H1 (cell line): ENCODE measurements at regions not wholly inside any gene's neighbourhood (a gene's known extent, or its start where the extent isn't known, plus 50 kb on each side); places are given as distances from the start of the nearest gene placed in this dataset.

Source experiments
- CTCF ChIA-PET: fragments of 300-600 bp; sonication (Branson Sonifier 250); formaldehyde crosslinking; loops from one replicate; lab custom pipeline; 2021; ENCODE audit not compliant: partially characterized antibody; lab: Charles Lee
- POLR2A ChIA-PET: fragments of 300-600 bp; sonication (Branson Sonifier 250); formaldehyde crosslinking; loops from one replicate; lab custom pipeline; 2021; ENCODE audit warnings: inconsistent platforms; ENCODE audit not compliant: partially characterized antibody; lab: Charles Lee
- DNase-seq, 2 experiments: peaks; one replicate each; pipeline versions ENCODE4 v3.0.0 to v3.0.0-alpha.2; 2010 to 2022; ENCODE audit warnings: low spot score in 2 of 2, low read depth in 1 of 2, mixed read lengths in 1 of 2
- FAIRE-seq: peaks from 2 replicates; lab custom pipeline; 2011; peaks lifted over from hg19 to GRCh38; lab: Jason Lieb, UNC
- H2AFZ ChIP-seq: 2 replicates; pipeline ENCODE4 v1.8.1; 2012; ENCODE audit warnings: low read length, inconsistent platforms
- H2AK5ac ChIP-seq: 2 replicates; pipeline ENCODE4 v1.6.1; 2013; ENCODE audit warnings: low read depth, low read length
- H2BK120ac ChIP-seq: replicated peaks from 2 replicates; pipeline ENCODE3; 2013; ENCODE audit warnings: low read depth, low read length, inconsistent platforms
- H2BK12ac ChIP-seq: 2 replicates; pipeline ENCODE4 v1.6.1; 2013; ENCODE audit warnings: low read depth, low read length
- H2BK15ac ChIP-seq: 2 replicates; pipeline ENCODE4 v1.6.1; 2013; ENCODE audit warnings: low read length
- H2BK20ac ChIP-seq: 2 replicates; pipeline ENCODE4 v1.6.1; 2013; ENCODE audit warnings: low read length
- H2BK5ac ChIP-seq: 2 replicates; pipeline ENCODE4 v1.6.1; 2013; ENCODE audit warnings: low read depth, low read length
- H3K14ac ChIP-seq: 2 replicates; pipeline ENCODE4 v1.6.1; 2013; ENCODE audit warnings: inconsistent platforms; ENCODE audit not compliant: insufficient read length
- H3K18ac ChIP-seq: 2 replicates; pipeline ENCODE4 v1.6.1; 2013; ENCODE audit warnings: low read length; ENCODE audit errors: extremely low read depth
- H3K23ac ChIP-seq: 2 replicates; pipeline ENCODE4 v1.6.1; 2013; ENCODE audit warnings: inconsistent platforms; ENCODE audit not compliant: insufficient read length
- H3K23me2 ChIP-seq: 2 replicates; pipeline ENCODE4 v1.6.1; 2013; ENCODE audit warnings: low read depth, low read length
- H3K27ac ChIP-seq: 2 replicates; pipeline ENCODE4 v1.6.1; 2011; ENCODE audit warnings: low read depth, low read length, inconsistent platforms
- H3K27me3 ChIP-seq, 4 experiments: replicated peaks in 1 of 4; 1 replicate in 1 of 4; 2 replicates in 3 of 4; pipeline versions ENCODE4 v1.6.1 to v1.8.1; 2011 to 2013; ENCODE audit warnings: low read length in 3 of 4, mild to moderate bottlenecking in 3 of 4, inconsistent platforms in 2 of 4, mixed read lengths in 2 of 4, moderate library complexity in 1 of 4; ENCODE audit not compliant: control insufficient read depth in 3 of 4, insufficient read depth in 3 of 4; ENCODE audit errors: extremely low read depth in 1 of 4
- H3K36me3 ChIP-seq, 4 experiments: 2 replicates each; pipeline versions ENCODE4 v1.6.1 to v1.8.1; 2011 to 2013; ENCODE audit warnings: mild to moderate bottlenecking in 4 of 4, low read length in 3 of 4, moderate library complexity in 2 of 4, control low read depth in 1 of 4, inconsistent platforms in 1 of 4; ENCODE audit not compliant: insufficient read depth in 4 of 4, control insufficient read depth in 2 of 4
- H3K4ac ChIP-seq: replicated peaks from 2 replicates; pipeline ENCODE3; 2013; ENCODE audit warnings: low read length, low read depth, mixed read lengths, inconsistent platforms; ENCODE audit not compliant: insufficient read length
- H3K4me1 ChIP-seq, 4 experiments: replicated peaks in 1 of 4; 1 replicate in 1 of 4; 2 replicates in 3 of 4; pipeline versions ENCODE4 v1.6.1 to v1.8.1; 2011 to 2013; ENCODE audit warnings: low read length in 3 of 4, inconsistent platforms in 2 of 4, mixed read lengths in 1 of 4; ENCODE audit not compliant: insufficient read depth in 4 of 4, control insufficient read depth in 3 of 4
- H3K4me2 ChIP-seq, 2 experiments: 2 replicates each; pipeline versions ENCODE4 v1.6.1 to v1.8.1; 2011 to 2013; ENCODE audit warnings: low read depth in 2 of 2, low read length in 2 of 2, control low read depth in 1 of 2, inconsistent platforms in 1 of 2, mild to moderate bottlenecking in 1 of 2; ENCODE audit not compliant: insufficient read depth in 1 of 2
- H3K4me3 ChIP-seq, 4 experiments: fragments of 200-600, 300-600 bp in 1 of 4; sonication (generic), shearing (Covaris generic), sonication (Bioruptor Twin) in 1 of 4; 2 replicates each; pipeline versions ENCODE4 v1.5.1 to v1.8.1; 2011 to 2016; ENCODE audit warnings: low read length in 4 of 4, low read depth in 3 of 4, control low read depth in 2 of 4, inconsistent platforms in 2 of 4, mild to moderate bottlenecking in 2 of 4, mixed read lengths in 1 of 4, moderate library complexity in 1 of 4; ENCODE audit not compliant: insufficient read depth in 2 of 4; ENCODE audit errors: extremely low read depth in 1 of 4
- H3K56ac ChIP-seq: replicated peaks from 2 replicates; pipeline ENCODE3; 2013; ENCODE audit warnings: low read depth, mild to moderate bottlenecking, mixed read lengths, low read length, inconsistent platforms; ENCODE audit not compliant: insufficient read length
- H3K79me1 ChIP-seq: 2 replicates; pipeline ENCODE4 v1.6.1; 2013; ENCODE audit warnings: low read depth, low read length, control low read depth
- H3K79me2 ChIP-seq, 2 experiments: 2 replicates each; pipeline versions ENCODE4 v1.6.1 to v1.8.1; 2012 to 2013; ENCODE audit warnings: low read length in 2 of 2, mild to moderate bottlenecking in 2 of 2, inconsistent platforms in 1 of 2; ENCODE audit not compliant: insufficient read depth in 2 of 2, control insufficient read depth in 1 of 2
- H3K9ac ChIP-seq, 4 experiments: replicated peaks in 1 of 4; 1 replicate in 1 of 4; 2 replicates in 3 of 4; pipeline versions ENCODE4 v1.6.1 to v1.8.1; 2011 to 2013; ENCODE audit warnings: low read depth in 3 of 4, low read length in 3 of 4, control low read depth in 2 of 4, mild to moderate bottlenecking in 2 of 4, moderate library complexity in 2 of 4, inconsistent platforms in 1 of 4; ENCODE audit errors: extremely low read depth in 1 of 4
- H3K9me3 ChIP-seq, 2 experiments: 2 replicates each; pipeline versions ENCODE4 v1.6.1 to v1.8.1; 2012 to 2013; ENCODE audit warnings: mild to moderate bottlenecking in 2 of 2, moderate library complexity in 2 of 2, control low read depth in 1 of 2, inconsistent platforms in 1 of 2, low read depth in 1 of 2, low read length in 1 of 2, mixed read lengths in 1 of 2; ENCODE audit not compliant: insufficient read depth in 2 of 2
- H4K20me1 ChIP-seq, 2 experiments: replicated peaks in 1 of 2; 2 replicates each; pipeline versions ENCODE3 to v1.8.1; 2011 to 2013; ENCODE audit warnings: inconsistent platforms in 2 of 2, low read length in 2 of 2, mild to moderate bottlenecking in 1 of 2; ENCODE audit not compliant: insufficient read depth in 2 of 2, control insufficient read depth in 1 of 2
- H4K5ac ChIP-seq: 2 replicates; pipeline ENCODE4 v1.6.1; 2013; ENCODE audit warnings: low read length, low read depth, mixed read lengths, inconsistent platforms; ENCODE audit not compliant: insufficient read length
- H4K8ac ChIP-seq: 2 replicates; pipeline ENCODE4 v1.8.0; 2013; ENCODE audit warnings: mild to moderate bottlenecking, moderate library complexity, low read length, inconsistent platforms; ENCODE audit not compliant: insufficient read depth; ENCODE audit errors: extremely low read depth
- H4K91ac ChIP-seq: replicated peaks from 2 replicates; pipeline ENCODE3; 2013; ENCODE audit warnings: low read length, mixed read lengths, inconsistent platforms; ENCODE audit not compliant: insufficient read length
- BRCA1 ChIP-seq: IDR thresholded peaks from 2 replicates; pipeline ENCODE4 v1.6.1; 2012; ENCODE audit warnings: low read depth, low read length, improper control_type of control experiment
- E2F6 ChIP-seq: IDR thresholded peaks from 2 replicates; pipeline ENCODE4 v1.6.1; 2012; ENCODE audit warnings: inconsistent platforms
- GTF2F1 ChIP-seq: IDR thresholded peaks from 2 replicates; pipeline ENCODE4 v1.6.1; 2012; ENCODE audit warnings: low read depth, low read length, improper control_type of control experiment, borderline replicate concordance
- RNF2 ChIP-seq: fragments of 200-900, 300-1000 bp; sonication (generic); IDR thresholded peaks from 2 replicates; pipeline ENCODE4 v1.7.1; 2016; ENCODE audit warnings: borderline replicate concordance, low read depth, mild to moderate bottlenecking, antibody characterized with exemption, low read length; ENCODE audit not compliant: poor library complexity, severe bottlenecking; ENCODE audit errors: missing control alignments
- SIX5 ChIP-seq: IDR thresholded peaks from 2 replicates; pipeline ENCODE4 v1.6.1; 2011; ENCODE audit warnings: mild to moderate bottlenecking, low read depth, low read length
- WGBS, 2 experiments: shearing (Covaris generic) in 1 of 2; methylation state at CpG; one replicate each; pipeline versions ENCODE4 v1.1.6 to v1.1.7; 2013 to 2015; ENCODE audit warnings: low lambda C conversion rate in 2 of 2, mixed read lengths in 2 of 2, inconsistent platforms in 1 of 2, low coverage in 1 of 2, missing lambda C conversion rate in 1 of 2; ENCODE audit not compliant: insufficient replicate concordance in 2 of 2, insufficient coverage in 1 of 2, insufficient read length in 1 of 2; ENCODE audit errors: extremely low coverage in 1 of 2, missing lambda C conversion rate in 1 of 2; 5-methylcytosine and 5-hydroxymethylcytosine counted together

GRCh38 chr2:62426154-62426912 is 79.7 kb downstream of the TMEM17 start:
- Histone ChIP-seq H2BK20ac (no peak overlapping the region), H4K91ac (no peak overlapping the region), H4K5ac (no peak overlapping the region), H3K79me2 (no peaks in the 10 kb centered on the region), H4K8ac (no peak overlapping the region; the same call in 1 of the 2 replicates), H2AK5ac (no peak overlapping the region), H3K4ac (no peak overlapping the region), H3K27ac (no peak overlapping the region), H3K23me2 (no peaks in the 10 kb centered on the region), H3K27me3 (no peaks in the 10 kb centered on the region), H3K4me1 (no peaks in the 10 kb centered on the region), H2BK15ac (no peak overlapping the region), H3K14ac (no peak overlapping the region), H2BK12ac (no peak overlapping the region), H3K23ac (no peak overlapping the region), H3K9me3 (no peaks in the 10 kb centered on the region), H3K4me2 (no peak overlapping the region), H3K36me3 (no peaks in the 10 kb centered on the region), H2BK5ac (no peak overlapping the region), H3K4me3 (no peak overlapping the region), H3K79me1 (no peaks in the 10 kb centered on the region), H3K9ac (no peak overlapping the region), H3K56ac (no peak overlapping the region), H3K18ac (no peak overlapping the region; the same call in 1 of the 2 replicates), H2AFZ (no peak overlapping the region), H4K20me1 (no peaks in the 10 kb centered on the region), H2BK120ac (no peak overlapping the region)
- no peak for DNase-seq
- WGBS, 2 experiments = 89% methylated on average over 17 of the region's 17 CpGs; no CpG with 5 or more reads in 1 of the 2 experiments
- ChIA-PET CTCF (interaction anchor here (1.1 to 1.9 kb wide), 2 partner anchors 17 to 348 kb away, joined by 3 to 4 read pairs; no protein-coding TSS in a partner anchor), POLR2A (no interaction called here)
- TF ChIP-seq BRCA1 (no peak), E2F6 (no peak), RNF2 (no peak), SIX5 (no peak), GTF2F1 (no peak)
- FAIRE-seq = no peak
